C4-2B (cell line): ENCODE measurements at regions not wholly inside any gene's neighbourhood (a gene's known extent, or its start where the extent isn't known, plus 50 kb on each side); places are given as distances from the start of the nearest gene placed in this dataset.
A peak's percentile ranks its signal among the peaks of the same experiment; 100 is the strongest.
"Not testable (repeated sequence)": the region's sequence is repeated elsewhere in the genome, so short reads cannot be mapped to it uniquely, and the experiment has no call there.

Experiments
- H3K27ac ChIP-seq: fragments of 450-650 bp; 2 replicates; pipeline ENCODE4 v1.5.1; 2017
- ZFX ChIP-seq: fragments of 450-650 bp; IDR thresholded peaks from 2 replicates; pipeline ENCODE4 v1.6.1; 2017
- TF ChIP-seq, protein P1 (sequence below): fragments of 450-650 bp; conservative IDR thresholded peaks from 2 replicates; pipeline ENCODE4 v1.5.1; 2017; ENCODE audit warnings: mild to moderate bottlenecking

GRCh38 chr11:82184966-82185365 is 548.7 kb downstream of the FAM181B start:
- H3K27ac ChIP-seq: no peak overlapping the region
- no peak for TF ChIP-seq ZFX
- TF ChIP-seq, protein P1, sequence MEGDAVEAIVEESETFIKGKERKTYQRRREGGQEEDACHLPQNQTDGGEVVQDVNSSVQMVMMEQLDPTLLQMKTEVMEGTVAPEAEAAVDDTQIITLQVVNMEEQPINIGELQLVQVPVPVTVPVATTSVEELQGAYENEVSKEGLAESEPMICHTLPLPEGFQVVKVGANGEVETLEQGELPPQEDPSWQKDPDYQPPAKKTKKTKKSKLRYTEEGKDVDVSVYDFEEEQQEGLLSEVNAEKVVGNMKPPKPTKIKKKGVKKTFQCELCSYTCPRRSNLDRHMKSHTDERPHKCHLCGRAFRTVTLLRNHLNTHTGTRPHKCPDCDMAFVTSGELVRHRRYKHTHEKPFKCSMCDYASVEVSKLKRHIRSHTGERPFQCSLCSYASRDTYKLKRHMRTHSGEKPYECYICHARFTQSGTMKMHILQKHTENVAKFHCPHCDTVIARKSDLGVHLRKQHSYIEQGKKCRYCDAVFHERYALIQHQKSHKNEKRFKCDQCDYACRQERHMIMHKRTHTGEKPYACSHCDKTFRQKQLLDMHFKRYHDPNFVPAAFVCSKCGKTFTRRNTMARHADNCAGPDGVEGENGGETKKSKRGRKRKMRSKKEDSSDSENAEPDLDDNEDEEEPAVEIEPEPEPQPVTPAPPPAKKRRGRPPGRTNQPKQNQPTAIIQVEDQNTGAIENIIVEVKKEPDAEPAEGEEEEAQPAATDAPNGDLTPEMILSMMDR: no peak

- H3K27ac ChIP-seq: no peak overlapping the region
- no peak for TF ChIP-seq ZFX
- TF ChIP-seq, protein P1: no peak
These were observed 550.3 kb downstream of the FAM181B start for GRCh38 chr11:82183346-82183745.

- H3K27ac ChIP-seq: not testable (repeated sequence)
These were observed 551.0 kb downstream of the FAM181B start for GRCh38 chr11:82182697-82183096.

- not testable (repeated sequence) for H3K27ac ChIP-seq
These were observed 551.9 kb downstream of the FAM181B start for GRCh38 chr11:82181796-82182195.

- TF ChIP-seq ZFX: no peak
- TF ChIP-seq, protein P1: no peak
- no peak overlapping the region for H3K27ac ChIP-seq
These were observed 556.7 kb downstream of the FAM181B start for GRCh38 chr11:82176945-82177344.

DNA sequence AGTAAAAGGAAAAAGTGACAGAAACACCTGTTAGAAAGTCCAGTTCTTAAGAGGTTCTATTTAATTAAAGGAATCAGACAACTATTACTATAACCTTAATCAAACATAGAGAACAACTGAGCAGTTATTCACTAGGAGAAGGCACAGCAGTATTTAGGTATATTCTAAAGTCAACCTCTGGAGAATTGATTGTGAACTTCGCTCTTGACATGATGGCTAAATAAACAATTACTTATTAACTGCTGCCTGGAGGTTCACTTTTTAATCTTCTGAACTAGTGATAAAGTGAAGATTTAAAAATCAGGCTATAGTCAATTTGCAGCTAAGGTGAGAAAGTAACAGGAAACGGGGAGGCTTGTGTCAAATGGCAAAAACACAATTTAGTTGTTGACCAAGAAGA is 557.3 kb downstream of the FAM181B start:
- H3K27ac ChIP-seq: no peak overlapping the region
- TF ChIP-seq, protein P1: no peak
- no peak for TF ChIP-seq ZFX

DNA sequence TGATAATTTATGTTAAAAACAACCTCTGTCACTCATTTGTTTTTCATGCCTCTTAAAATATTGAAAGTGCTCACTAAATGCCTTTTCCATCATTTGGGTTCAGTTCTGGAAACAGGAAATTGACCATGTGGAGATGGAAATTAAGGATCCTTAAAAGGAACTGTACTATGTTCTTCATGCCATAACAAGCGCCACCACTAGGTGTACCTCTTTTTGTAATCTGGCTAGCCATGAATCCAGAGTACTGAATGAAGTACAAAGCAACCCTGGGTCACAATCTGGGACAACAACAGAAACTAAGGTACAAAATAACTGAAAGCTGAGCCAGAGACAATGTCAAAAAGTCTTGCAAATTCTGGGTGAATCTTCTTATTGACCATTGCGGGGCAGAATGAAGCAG is 559.1 kb downstream of the FAM181B start:
- TF ChIP-seq, protein P1: peak; percentile 72
- TF ChIP-seq ZFX: no peak
- no peak overlapping the region for H3K27ac ChIP-seq

DNA sequence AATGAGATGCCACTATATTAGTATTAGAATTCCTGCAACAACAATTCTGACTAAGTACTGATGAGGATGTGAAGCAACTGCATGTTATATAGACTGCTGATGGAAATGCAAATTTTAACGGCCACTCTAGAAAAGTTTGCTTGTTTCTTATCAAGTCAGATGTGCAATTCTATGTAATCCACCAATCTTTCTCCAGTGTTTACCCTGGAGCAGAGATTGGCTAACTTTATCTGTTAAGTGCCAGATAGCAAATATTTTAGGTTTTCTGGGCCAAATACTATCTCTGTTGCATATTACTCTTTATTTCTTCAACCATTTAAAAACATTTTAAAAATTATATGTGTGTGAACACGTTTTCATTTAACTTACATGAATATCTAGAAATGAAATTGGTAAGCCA is 586.9 kb downstream of the FAM181B start:
- TF ChIP-seq, protein P1: no peak
- TF ChIP-seq ZFX: no peak
- no peak overlapping the region for H3K27ac ChIP-seq

- no peak for TF ChIP-seq ZFX
- TF ChIP-seq, protein P1: no peak
- no peak overlapping the region for H3K27ac ChIP-seq
These were observed 614.7 kb downstream of the FAM181B start for GRCh38 chr11:82118946-82119345.
